IPS-18c (cell line): ENCODE measurements at regions not wholly inside any gene's neighbourhood (a gene's known extent, or its start where the extent isn't known, plus 50 kb on each side); places are given as distances from the start of the nearest gene placed in this dataset.
"Not testable (repeated sequence)": the region's sequence is repeated elsewhere in the genome, so short reads cannot be mapped to it uniquely, and the experiment has no call there.

Source experiments
- H3K4me3 ChIP-seq: 2 replicates; pipeline ENCODE4 v1.7.0; 2013; ENCODE audit warnings: low read depth, mild to moderate bottlenecking, low read length, moderate library complexity; ENCODE audit not compliant: insufficient read depth
- H3K9me3 ChIP-seq: one replicate; pipeline ENCODE4 v1.6.1; 2013; ENCODE audit warnings: mild to moderate bottlenecking, low read length, moderate library complexity; ENCODE audit not compliant: control insufficient read depth, insufficient read depth

- Histone ChIP-seq H3K9me3 (no peaks in the 10 kb centered on the region), H3K4me3 (no peak overlapping the region)
These were observed 449.6 kb downstream of the GLUD2 start for GRCh38 chrX:121496966-121497365.

- Histone ChIP-seq H3K4me3 (no peak overlapping the region), H3K9me3 (no peaks in the 10 kb centered on the region)
These were observed 456.7 kb downstream of the GLUD2 start for GRCh38 chrX:121504153-121504552.

DNA sequence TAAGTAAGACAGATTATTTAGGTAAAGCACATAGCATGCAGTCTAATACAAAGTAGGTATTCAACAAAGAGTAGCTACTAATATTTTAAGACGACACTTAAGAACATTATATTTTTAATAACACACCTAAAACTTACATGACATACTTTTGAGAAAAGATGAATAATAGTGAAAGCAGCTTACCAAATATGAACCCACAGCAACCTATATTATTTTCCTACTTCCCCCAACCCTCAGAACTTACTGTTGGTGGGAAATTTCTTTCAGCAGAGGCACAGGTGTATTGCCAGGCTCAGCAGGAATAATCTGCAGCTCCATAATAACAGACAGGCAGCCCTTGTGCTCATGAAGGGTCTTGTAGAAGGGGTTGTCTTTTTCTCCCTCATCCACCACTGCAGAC lies 498.9 kb downstream of the GLUD2 start:
- no peak overlapping the region for H3K4me3 ChIP-seq
- H3K9me3 ChIP-seq = peaks cover 11% of the 10 kb centered on the region

GRCh38 chrX:121558886-121559285 lies 511.5 kb downstream of the GLUD2 start:
- H3K9me3 ChIP-seq = no peaks in the 10 kb centered on the region
- no peak overlapping the region for H3K4me3 ChIP-seq

GRCh38 chrX:121562616-121563015 lies 515.2 kb downstream of the GLUD2 start:
- Histone ChIP-seq H3K4me3 (no peak overlapping the region), H3K9me3 (no peaks in the 10 kb centered on the region)

DNA sequence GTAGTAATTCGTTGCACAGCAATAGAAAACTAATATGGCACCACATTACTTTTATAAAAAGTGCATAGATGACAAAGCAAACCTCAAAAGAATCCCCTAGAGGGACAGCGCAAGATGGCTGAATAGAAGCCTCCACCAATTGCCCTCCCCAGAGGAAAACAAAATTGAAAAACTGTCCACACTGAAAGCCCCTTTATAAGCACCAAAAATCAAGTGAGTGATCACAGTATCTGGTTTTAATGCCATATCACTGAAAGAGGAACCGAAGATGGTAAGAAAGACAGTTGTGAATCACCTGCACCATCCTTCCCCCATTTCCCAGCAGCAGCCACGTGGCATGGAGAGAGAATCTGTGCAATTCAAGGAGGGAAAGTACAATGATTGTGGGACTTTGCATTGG lies 522.2 kb downstream of the GLUD2 start:
- H3K9me3 ChIP-seq = no peaks in the 10 kb centered on the region
- H3K4me3 ChIP-seq = no peak overlapping the region

GRCh38 chrX:121570072-121570841 lies 522.8 kb downstream of the GLUD2 start:
- H3K9me3 ChIP-seq = no peaks in the 10 kb centered on the region
- no peak overlapping the region for H3K4me3 ChIP-seq

- H3K9me3 ChIP-seq = no peaks in the 10 kb centered on the region
- H3K4me3 ChIP-seq = no peak overlapping the region
These were observed 523.9 kb downstream of the GLUD2 start for GRCh38 chrX:121571333-121571732.

DNA sequence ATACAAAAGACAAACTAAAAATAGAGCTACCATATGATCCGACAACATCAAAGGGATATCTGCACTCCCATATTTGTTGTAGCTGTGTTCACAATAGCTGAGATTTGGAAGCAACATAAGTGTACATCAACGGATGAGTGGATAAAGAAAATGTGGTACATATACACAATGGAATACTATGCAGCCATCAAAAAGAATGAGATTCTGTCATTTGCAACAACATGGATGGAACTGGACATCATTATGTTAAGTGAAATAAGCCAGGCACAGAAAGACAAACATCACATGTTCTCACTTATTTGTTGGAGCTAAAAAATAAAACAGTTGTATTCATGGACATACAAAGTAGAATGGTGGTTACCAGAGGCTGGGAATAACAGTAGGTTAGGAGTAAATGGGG lies 527.0 kb downstream of the GLUD2 start:
- H3K4me3 ChIP-seq, H3K9me3 ChIP-seq: not testable (repeated sequence)

DNA sequence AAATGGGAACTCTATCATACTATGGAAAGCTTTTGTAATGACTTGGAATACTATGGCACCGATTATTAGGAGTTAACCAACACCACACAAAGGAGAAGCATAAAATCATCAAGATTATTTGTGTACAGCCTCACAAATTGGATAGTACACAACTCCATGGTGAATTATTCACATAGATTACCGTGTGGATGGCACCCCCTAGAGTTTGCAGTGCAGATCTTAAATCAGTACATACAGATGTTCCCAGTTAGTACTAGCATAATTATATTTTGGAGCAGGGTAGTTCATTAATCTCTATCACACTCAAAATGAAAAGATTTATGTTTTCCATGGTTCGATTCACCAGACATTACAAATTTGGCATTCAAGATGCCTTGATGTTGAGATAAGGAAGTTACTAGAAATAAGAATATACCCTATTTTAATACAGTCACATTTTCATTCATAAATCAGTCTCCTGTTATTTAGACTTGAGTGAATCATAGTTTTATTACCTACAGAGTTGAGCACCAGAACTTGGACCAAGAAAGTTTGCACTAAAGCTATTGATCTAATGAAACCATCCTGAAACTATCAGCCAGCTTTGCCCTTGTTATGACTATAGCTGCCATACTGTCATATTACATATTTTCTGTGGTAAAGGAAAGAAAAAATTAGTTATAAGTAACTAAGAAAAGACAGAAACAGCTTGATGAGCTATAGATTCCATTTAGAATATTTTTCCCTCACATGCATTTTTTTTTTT lies 531.8 kb downstream of the GLUD2 start:
- no peak overlapping the region for H3K4me3 ChIP-seq
- H3K9me3 ChIP-seq = no peaks in the 10 kb centered on the region

- H3K9me3 ChIP-seq = peaks cover 7% of the 10 kb centered on the region
- no peak overlapping the region for H3K4me3 ChIP-seq
These were observed 534.5 kb downstream of the GLUD2 start for GRCh38 chrX:121581885-121582284.

DNA sequence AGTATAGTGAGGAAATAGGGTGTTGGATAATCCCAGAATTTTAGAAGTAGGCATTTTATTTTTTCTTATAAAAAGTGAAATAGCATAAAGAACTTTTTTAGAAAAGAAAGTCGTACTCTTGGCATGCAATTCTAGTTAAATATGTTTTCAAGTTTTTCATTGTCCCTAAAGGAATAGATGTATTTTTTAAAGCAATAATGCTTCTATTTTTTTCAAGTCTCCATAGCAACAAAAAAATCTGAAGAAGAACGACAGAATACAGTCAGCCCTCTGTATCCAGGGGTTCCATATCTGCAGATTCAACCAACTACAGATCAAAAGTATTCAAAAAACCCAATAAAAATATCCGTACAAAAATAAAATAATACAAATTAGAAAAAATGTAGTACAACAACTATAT lies 538.2 kb downstream of the GLUD2 start:
- H3K4me3 ChIP-seq = no peak overlapping the region
- H3K9me3 ChIP-seq = peaks cover 12% of the 10 kb centered on the region

- H3K9me3 ChIP-seq = peaks cover 5% of the 10 kb centered on the region
- no peak overlapping the region for H3K4me3 ChIP-seq
These were observed 545.5 kb downstream of the GLUD2 start for GRCh38 chrX:121592884-121593283.

DNA sequence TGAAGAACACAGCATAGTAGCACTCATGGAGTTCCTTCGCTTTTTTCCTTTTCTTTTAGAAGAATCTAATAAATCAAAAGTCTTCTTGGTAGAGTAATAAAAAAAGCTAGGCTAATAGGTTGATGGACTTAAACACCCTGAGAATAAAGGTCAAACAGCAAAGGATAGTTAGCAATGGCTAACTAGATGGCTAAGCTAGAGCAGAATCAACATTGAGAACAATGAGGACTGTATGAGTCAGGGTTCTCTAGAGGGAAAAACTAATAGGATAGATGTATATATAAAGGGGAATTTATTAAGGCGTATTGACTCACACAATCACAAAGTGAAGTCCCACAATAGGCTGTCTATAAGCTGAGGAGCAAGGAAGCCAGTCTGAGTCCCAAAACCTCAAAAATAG lies 550.9 kb downstream of the GLUD2 start:
- Histone ChIP-seq H3K9me3 (no peaks in the 10 kb centered on the region), H3K4me3 (no peak overlapping the region)

- peaks cover 6% of the 10 kb centered on the region for H3K9me3 ChIP-seq
- no peak overlapping the region for H3K4me3 ChIP-seq
These were observed 587.7 kb downstream of the GLUD2 start for GRCh38 chrX:121635141-121635540.

DNA sequence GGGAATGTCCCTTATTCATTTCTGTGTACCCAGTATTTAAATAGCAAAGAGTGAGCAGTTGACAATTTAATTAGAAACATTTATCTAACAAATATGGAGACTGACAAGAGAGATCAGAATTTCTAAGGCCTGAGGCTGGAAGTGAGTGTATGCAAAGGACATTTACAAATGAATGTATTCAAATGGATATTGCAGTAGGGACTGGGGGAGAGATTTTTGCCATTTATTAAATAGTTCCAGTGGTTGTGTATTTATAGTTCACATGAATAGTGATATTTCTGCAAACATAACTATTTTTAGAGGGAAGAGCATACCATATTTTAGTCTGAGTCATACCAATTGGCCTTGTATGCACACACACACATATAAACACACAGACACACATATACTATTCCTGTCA lies 592.4 kb downstream of the GLUD2 start:
- Histone ChIP-seq H3K9me3 (no peaks in the 10 kb centered on the region), H3K4me3 (no peak overlapping the region)

- no peak overlapping the region for H3K4me3 ChIP-seq
These were observed 594.1 kb downstream of the GLUD2 start for GRCh38 chrX:121641560-121641959.

DNA sequence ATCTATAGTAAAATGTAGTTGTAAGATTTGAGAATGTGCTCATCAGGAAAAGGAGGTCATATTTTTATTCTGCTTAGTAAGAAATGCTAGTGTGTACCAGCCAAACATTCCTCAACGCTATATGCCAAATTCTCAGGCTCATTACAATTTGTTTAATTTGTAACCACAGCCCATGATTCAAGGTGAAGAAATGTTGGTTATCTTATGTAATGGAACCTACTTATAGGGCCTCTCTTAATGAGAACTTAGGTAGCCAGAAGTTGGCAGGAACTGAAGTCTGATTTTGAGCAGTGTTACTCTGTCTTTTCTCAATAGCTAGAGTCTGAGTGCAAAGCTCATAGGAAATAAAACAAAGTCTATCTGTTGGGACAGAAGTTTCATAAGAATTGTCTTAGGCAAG lies 595.0 kb downstream of the GLUD2 start:
- Histone ChIP-seq H3K9me3 (no peaks in the 10 kb centered on the region), H3K4me3 (no peak overlapping the region)

More at GRCh38 chrX:121641560-121641959, 594.1 kb downstream of the GLUD2 start:
- no peaks in the 10 kb centered on the region for H3K9me3 ChIP-seq
